H1 (cell line): ENCODE measurements at regions not wholly inside any gene's neighbourhood (a gene's known extent, or its start where the extent isn't known, plus 50 kb on each side); places are given as distances from the start of the nearest gene placed in this dataset.

Experiments used
- CTCF ChIA-PET: fragments of 300-600 bp; sonication (Branson Sonifier 250); formaldehyde crosslinking; loops from one replicate; lab custom pipeline; 2021; ENCODE audit not compliant: partially characterized antibody; lab: Charles Lee
- POLR2A ChIA-PET: fragments of 300-600 bp; sonication (Branson Sonifier 250); formaldehyde crosslinking; loops from one replicate; lab custom pipeline; 2021; ENCODE audit warnings: inconsistent platforms; ENCODE audit not compliant: partially characterized antibody; lab: Charles Lee
- DNase-seq, 2 experiments: peaks; one replicate each; pipeline versions ENCODE4 v3.0.0 to v3.0.0-alpha.2; 2010 to 2022; ENCODE audit warnings: low spot score in 2 of 2, low read depth in 1 of 2, mixed read lengths in 1 of 2
- FAIRE-seq: peaks from 2 replicates; lab custom pipeline; 2011; peaks lifted over from hg19 to GRCh38; lab: Jason Lieb, UNC
- H2AFZ ChIP-seq: 2 replicates; pipeline ENCODE4 v1.8.1; 2012; ENCODE audit warnings: low read length, inconsistent platforms
- H2AK5ac ChIP-seq: 2 replicates; pipeline ENCODE4 v1.6.1; 2013; ENCODE audit warnings: low read depth, low read length
- H2BK120ac ChIP-seq: replicated peaks from 2 replicates; pipeline ENCODE3; 2013; ENCODE audit warnings: low read depth, low read length, inconsistent platforms
- H2BK12ac ChIP-seq: 2 replicates; pipeline ENCODE4 v1.6.1; 2013; ENCODE audit warnings: low read depth, low read length
- H2BK15ac ChIP-seq: 2 replicates; pipeline ENCODE4 v1.6.1; 2013; ENCODE audit warnings: low read length
- H2BK20ac ChIP-seq: 2 replicates; pipeline ENCODE4 v1.6.1; 2013; ENCODE audit warnings: low read length
- H2BK5ac ChIP-seq: 2 replicates; pipeline ENCODE4 v1.6.1; 2013; ENCODE audit warnings: low read depth, low read length
- H3K14ac ChIP-seq: 2 replicates; pipeline ENCODE4 v1.6.1; 2013; ENCODE audit warnings: inconsistent platforms; ENCODE audit not compliant: insufficient read length
- H3K18ac ChIP-seq: 2 replicates; pipeline ENCODE4 v1.6.1; 2013; ENCODE audit warnings: low read length; ENCODE audit errors: extremely low read depth
- H3K23ac ChIP-seq: 2 replicates; pipeline ENCODE4 v1.6.1; 2013; ENCODE audit warnings: inconsistent platforms; ENCODE audit not compliant: insufficient read length
- H3K23me2 ChIP-seq: 2 replicates; pipeline ENCODE4 v1.6.1; 2013; ENCODE audit warnings: low read depth, low read length
- H3K27ac ChIP-seq: 2 replicates; pipeline ENCODE4 v1.6.1; 2011; ENCODE audit warnings: low read depth, low read length, inconsistent platforms
- H3K27me3 ChIP-seq, 4 experiments: replicated peaks in 1 of 4; 1 replicate in 1 of 4; 2 replicates in 3 of 4; pipeline versions ENCODE4 v1.6.1 to v1.8.1; 2011 to 2013; ENCODE audit warnings: low read length in 3 of 4, mild to moderate bottlenecking in 3 of 4, inconsistent platforms in 2 of 4, mixed read lengths in 2 of 4, moderate library complexity in 1 of 4; ENCODE audit not compliant: control insufficient read depth in 3 of 4, insufficient read depth in 3 of 4; ENCODE audit errors: extremely low read depth in 1 of 4
- H3K36me3 ChIP-seq, 4 experiments: 2 replicates each; pipeline versions ENCODE4 v1.6.1 to v1.8.1; 2011 to 2013; ENCODE audit warnings: mild to moderate bottlenecking in 4 of 4, low read length in 3 of 4, moderate library complexity in 2 of 4, control low read depth in 1 of 4, inconsistent platforms in 1 of 4; ENCODE audit not compliant: insufficient read depth in 4 of 4, control insufficient read depth in 2 of 4
- H3K4ac ChIP-seq: replicated peaks from 2 replicates; pipeline ENCODE3; 2013; ENCODE audit warnings: low read length, low read depth, mixed read lengths, inconsistent platforms; ENCODE audit not compliant: insufficient read length
- H3K4me1 ChIP-seq, 4 experiments: replicated peaks in 1 of 4; 1 replicate in 1 of 4; 2 replicates in 3 of 4; pipeline versions ENCODE4 v1.6.1 to v1.8.1; 2011 to 2013; ENCODE audit warnings: low read length in 3 of 4, inconsistent platforms in 2 of 4, mixed read lengths in 1 of 4; ENCODE audit not compliant: insufficient read depth in 4 of 4, control insufficient read depth in 3 of 4
- H3K4me2 ChIP-seq, 2 experiments: 2 replicates each; pipeline versions ENCODE4 v1.6.1 to v1.8.1; 2011 to 2013; ENCODE audit warnings: low read depth in 2 of 2, low read length in 2 of 2, control low read depth in 1 of 2, inconsistent platforms in 1 of 2, mild to moderate bottlenecking in 1 of 2; ENCODE audit not compliant: insufficient read depth in 1 of 2
- H3K4me3 ChIP-seq, 4 experiments: fragments of 200-600, 300-600 bp in 1 of 4; sonication (generic), shearing (Covaris generic), sonication (Bioruptor Twin) in 1 of 4; 2 replicates each; pipeline versions ENCODE4 v1.5.1 to v1.8.1; 2011 to 2016; ENCODE audit warnings: low read length in 4 of 4, low read depth in 3 of 4, control low read depth in 2 of 4, inconsistent platforms in 2 of 4, mild to moderate bottlenecking in 2 of 4, mixed read lengths in 1 of 4, moderate library complexity in 1 of 4; ENCODE audit not compliant: insufficient read depth in 2 of 4; ENCODE audit errors: extremely low read depth in 1 of 4
- H3K56ac ChIP-seq: replicated peaks from 2 replicates; pipeline ENCODE3; 2013; ENCODE audit warnings: low read depth, mild to moderate bottlenecking, mixed read lengths, low read length, inconsistent platforms; ENCODE audit not compliant: insufficient read length
- H3K79me1 ChIP-seq: 2 replicates; pipeline ENCODE4 v1.6.1; 2013; ENCODE audit warnings: low read depth, low read length, control low read depth
- H3K79me2 ChIP-seq, 2 experiments: 2 replicates each; pipeline versions ENCODE4 v1.6.1 to v1.8.1; 2012 to 2013; ENCODE audit warnings: low read length in 2 of 2, mild to moderate bottlenecking in 2 of 2, inconsistent platforms in 1 of 2; ENCODE audit not compliant: insufficient read depth in 2 of 2, control insufficient read depth in 1 of 2
- H3K9ac ChIP-seq, 4 experiments: replicated peaks in 1 of 4; 1 replicate in 1 of 4; 2 replicates in 3 of 4; pipeline versions ENCODE4 v1.6.1 to v1.8.1; 2011 to 2013; ENCODE audit warnings: low read depth in 3 of 4, low read length in 3 of 4, control low read depth in 2 of 4, mild to moderate bottlenecking in 2 of 4, moderate library complexity in 2 of 4, inconsistent platforms in 1 of 4; ENCODE audit errors: extremely low read depth in 1 of 4
- H3K9me3 ChIP-seq, 2 experiments: 2 replicates each; pipeline versions ENCODE4 v1.6.1 to v1.8.1; 2012 to 2013; ENCODE audit warnings: mild to moderate bottlenecking in 2 of 2, moderate library complexity in 2 of 2, control low read depth in 1 of 2, inconsistent platforms in 1 of 2, low read depth in 1 of 2, low read length in 1 of 2, mixed read lengths in 1 of 2; ENCODE audit not compliant: insufficient read depth in 2 of 2
- H4K20me1 ChIP-seq, 2 experiments: replicated peaks in 1 of 2; 2 replicates each; pipeline versions ENCODE3 to v1.8.1; 2011 to 2013; ENCODE audit warnings: inconsistent platforms in 2 of 2, low read length in 2 of 2, mild to moderate bottlenecking in 1 of 2; ENCODE audit not compliant: insufficient read depth in 2 of 2, control insufficient read depth in 1 of 2
- H4K5ac ChIP-seq: 2 replicates; pipeline ENCODE4 v1.6.1; 2013; ENCODE audit warnings: low read length, low read depth, mixed read lengths, inconsistent platforms; ENCODE audit not compliant: insufficient read length
- H4K8ac ChIP-seq: 2 replicates; pipeline ENCODE4 v1.8.0; 2013; ENCODE audit warnings: mild to moderate bottlenecking, moderate library complexity, low read length, inconsistent platforms; ENCODE audit not compliant: insufficient read depth; ENCODE audit errors: extremely low read depth
- H4K91ac ChIP-seq: replicated peaks from 2 replicates; pipeline ENCODE3; 2013; ENCODE audit warnings: low read length, mixed read lengths, inconsistent platforms; ENCODE audit not compliant: insufficient read length
- ASH2L ChIP-seq: fragments of 200-600, 300-600 bp; sonication (generic); IDR thresholded peaks from one replicate; pipeline ENCODE4 v1.7.1; 2017; ENCODE audit warnings: low read length
- BACH1 ChIP-seq: IDR thresholded peaks from 2 replicates; pipeline ENCODE4 v1.6.1; 2012; ENCODE audit warnings: low read length, improper control_type of control experiment
- GABPA ChIP-seq: IDR thresholded peaks from 2 replicates; pipeline ENCODE4 v1.6.1; 2011; ENCODE audit warnings: mild to moderate bottlenecking, low read length, moderate library complexity, borderline replicate concordance; ENCODE audit not compliant: insufficient read depth
- HDAC2 ChIP-seq, 2 experiments: fragments of 300-600 bp in 1 of 2; sonication (generic) in 1 of 2; IDR thresholded peaks; 2 replicates each; pipeline ENCODE4 v1.6.1; 2011 to 2012; ENCODE audit warnings: low read depth in 2 of 2, low read length in 2 of 2, mild to moderate bottlenecking in 2 of 2, moderate library complexity in 2 of 2, borderline replicate concordance in 1 of 2, inconsistent platforms in 1 of 2
- JUND ChIP-seq: IDR thresholded peaks from 2 replicates; pipeline ENCODE4 v1.6.1; 2011; ENCODE audit warnings: mild to moderate bottlenecking, improper control_type of control experiment, low read length
- NANOG ChIP-seq: IDR thresholded peaks from 2 replicates; pipeline ENCODE4 v1.6.1; 2011; ENCODE audit warnings: low read length, low read depth, mild to moderate bottlenecking, inconsistent platforms; ENCODE audit not compliant: insufficient read depth, poor library complexity, severe bottlenecking
- RNF2 ChIP-seq: fragments of 200-900, 300-1000 bp; sonication (generic); IDR thresholded peaks from 2 replicates; pipeline ENCODE4 v1.7.1; 2016; ENCODE audit warnings: borderline replicate concordance, low read depth, mild to moderate bottlenecking, antibody characterized with exemption, low read length; ENCODE audit not compliant: poor library complexity, severe bottlenecking; ENCODE audit errors: missing control alignments
- SIN3A ChIP-seq, 2 experiments: IDR thresholded peaks in 1 of 2; conservative IDR thresholded peaks in 1 of 2; 2 replicates each; pipeline ENCODE4 v1.6.1; 2011 to 2012; ENCODE audit warnings: low read length in 2 of 2, improper control_type of control experiment in 1 of 2, low read depth in 1 of 2, mild to moderate bottlenecking in 1 of 2
- SRF ChIP-seq: IDR thresholded peaks from 2 replicates; pipeline ENCODE4 v1.6.1; 2011; ENCODE audit warnings: mild to moderate bottlenecking, low read depth, low read length, moderate library complexity
- TAF7 ChIP-seq: optimal IDR thresholded peaks from 2 replicates; pipeline ENCODE3; 2011; ENCODE audit warnings: low read depth, mild to moderate bottlenecking, inconsistent platforms, low read length, moderate library complexity, borderline replicate concordance
- TCF12 ChIP-seq: IDR thresholded peaks from 2 replicates; pipeline ENCODE4 v1.6.1; 2011; ENCODE audit warnings: low read depth, mild to moderate bottlenecking, low read length
- TEAD4 ChIP-seq: IDR thresholded peaks from 2 replicates; pipeline ENCODE4 v1.6.1; 2012; ENCODE audit warnings: low read depth, low read length, inconsistent platforms, mixed read lengths
- YY1 ChIP-seq: IDR thresholded peaks from 2 replicates; pipeline ENCODE4 v1.6.1; 2011; ENCODE audit warnings: low read depth, mild to moderate bottlenecking, low read length
- WGBS, 2 experiments: shearing (Covaris generic) in 1 of 2; methylation state at CpG; one replicate each; pipeline versions ENCODE4 v1.1.6 to v1.1.7; 2013 to 2015; ENCODE audit warnings: low lambda C conversion rate in 2 of 2, mixed read lengths in 2 of 2, inconsistent platforms in 1 of 2, low coverage in 1 of 2, missing lambda C conversion rate in 1 of 2; ENCODE audit not compliant: insufficient replicate concordance in 2 of 2, insufficient coverage in 1 of 2, insufficient read length in 1 of 2; ENCODE audit errors: extremely low coverage in 1 of 2, missing lambda C conversion rate in 1 of 2; 5-methylcytosine and 5-hydroxymethylcytosine counted together
- TF ChIP-seq, protein P1 (sequence below): IDR thresholded peaks from 2 replicates; pipeline ENCODE4 v1.6.1; 2011; ENCODE audit warnings: low read depth, mild to moderate bottlenecking, low read length; ENCODE audit not compliant: insufficient read depth

DNA sequence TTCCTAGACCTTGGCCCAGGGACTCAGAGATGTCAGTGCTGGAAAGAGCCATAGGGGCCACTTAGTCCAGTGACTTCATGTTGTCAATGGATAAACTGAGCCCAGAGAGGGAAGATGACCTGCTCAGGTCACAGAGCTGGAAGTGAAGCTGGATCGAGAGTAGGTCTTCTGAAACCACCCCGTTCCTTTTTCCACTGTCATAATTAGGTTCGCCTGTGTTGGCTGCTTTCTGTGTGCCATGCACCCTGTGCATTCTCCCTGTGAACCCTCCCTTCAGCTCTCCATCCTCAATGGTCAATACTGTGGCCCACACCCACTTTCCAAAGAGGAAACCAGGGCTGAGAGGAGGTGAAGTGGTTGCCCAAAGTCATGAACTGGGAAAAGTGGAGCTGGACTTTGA lies 74.8 kb downstream of the CCR1 start:
- Histone ChIP-seq H3K4ac (no peak overlapping the region), H2BK120ac (no peak overlapping the region), H3K4me2 (no peak overlapping the region), H2BK5ac (no peak overlapping the region), H2AK5ac (no peak overlapping the region), H4K5ac (no peak overlapping the region), H3K9ac (no peak overlapping the region), H2BK12ac (no peak overlapping the region), H3K9me3 (no peaks in the 10 kb centered on the region), H3K79me1 (no peaks in the 10 kb centered on the region), H2AFZ (no peak overlapping the region), H3K4me1 (no peaks in the 10 kb centered on the region), H3K36me3 (no peaks in the 10 kb centered on the region), H3K56ac (no peak overlapping the region), H3K79me2 (no peaks in the 10 kb centered on the region), H3K14ac (no peak overlapping the region), H4K91ac (no peak overlapping the region), H3K23ac (no peak overlapping the region), H3K27me3 (no peaks in the 10 kb centered on the region), H3K18ac (no peak overlapping the region), H3K4me3 (no peak overlapping the region), H2BK15ac (no peak overlapping the region), H4K20me1 (peaks cover 0 to 2% of the 10 kb centered on the region in 2 experiments), H2BK20ac (no peak overlapping the region), H4K8ac (no peak overlapping the region), H3K27ac (no peak overlapping the region), H3K23me2 (peaks cover 2% of the 10 kb centered on the region; the same call in 1 of the 2 replicates)
- 92% methylated on average over 3 of the region's 3 CpGs; no CpG with 5 or more reads in 1 of the 2 experiments for WGBS, 2 experiments
- FAIRE-seq: no peak
- CTCF ChIA-PET: interaction anchor here (1.7 kb wide), 1 partner anchor 75 kb away, joined by 6 read pairs; the partner anchor contains the start of gene CCR1
- DNase-seq: no peak
- POLR2A ChIA-PET: no interaction called here
- TF ChIP-seq YY1: no peak
- no peak for TF ChIP-seq RNF2
- TF ChIP-seq NANOG: no peak
- no peak for TF ChIP-seq JUND
- no peak for TF ChIP-seq HDAC2 (IDR thresholded peaks at IDR 0.05; ENCODE audit: borderline replicate concordance in 1 of 2, low read depth in 2 of 2, low read length in 2 of 2)
- TF ChIP-seq TEAD4: no peak
- TF ChIP-seq, protein P1, sequence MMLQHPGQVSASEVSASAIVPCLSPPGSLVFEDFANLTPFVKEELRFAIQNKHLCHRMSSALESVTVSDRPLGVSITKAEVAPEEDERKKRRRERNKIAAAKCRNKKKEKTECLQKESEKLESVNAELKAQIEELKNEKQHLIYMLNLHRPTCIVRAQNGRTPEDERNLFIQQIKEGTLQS: no peak
- TF ChIP-seq TAF7: no peak
- no peak for TF ChIP-seq SIN3A (conservative IDR thresholded peaks at IDR 0.05 in 1 of 2, IDR thresholded peaks at IDR 0.05 in 1 of 2; ENCODE audit: low read depth in 1 of 2, low read length in 2 of 2)
- no peak for TF ChIP-seq ASH2L
- no peak for TF ChIP-seq TCF12
- no peak for TF ChIP-seq SRF
- no peak for TF ChIP-seq GABPA
- TF ChIP-seq BACH1: no peak
